ENCODE measurements at regions not wholly inside any gene's neighbourhood (a gene's known extent, or its start where the extent isn't known, plus 50 kb on each side); places are given as distances from the start of the nearest gene placed in this dataset. TPM values are rescaled to one million over a fixed set of nuclear protein-coding genes. Genes with fewer than 3 reads are reported as not detected.

GRCh38 chr2:65500310-65501040 is 68.1 kb upstream of the SPRED2 start:
- FAIRE-seq (no peak), DNase-seq (ENCODE audit: low spot score in 2 of 2) (no peak)

- no peak for FAIRE-seq
Observed at GRCh38 chr2:65499216-65499615, 66.8 kb upstream of the SPRED2 start.

GRCh38 chr2:65498396-65498795 is 66.0 kb upstream of the SPRED2 start:
- no peak for FAIRE-seq
- no peak for DNase-seq (ENCODE audit: low spot score in 2 of 2)

More at GRCh38 chr2:65499216-65499615, 66.8 kb upstream of the SPRED2 start:
- no peak for DNase-seq (ENCODE audit: low spot score in 2 of 2)

- FAIRE-seq (no peak), DNase-seq (ENCODE audit: low spot score in 2 of 2) (no peak)
Observed at GRCh38 chr2:65495251-65495877, 63.0 kb upstream of the SPRED2 start.

GRCh38 chr2:65494078-65494477 is 61.7 kb upstream of the SPRED2 start:
- FAIRE-seq: no peak
- no peak for DNase-seq (ENCODE audit: low spot score in 2 of 2)

- DNase-seq (ENCODE audit: low spot score in 2 of 2) (no peak), FAIRE-seq (no peak)
Observed at GRCh38 chr2:65491381-65491905, 59.0 kb upstream of the SPRED2 start.

- no peak for FAIRE-seq
- no peak for DNase-seq (ENCODE audit: low spot score in 2 of 2)
Observed at GRCh38 chr2:65490222-65490621, 57.8 kb upstream of the SPRED2 start.

- FAIRE-seq: no peak
- DNase-seq (ENCODE audit: low spot score in 2 of 2): no peak
Observed at GRCh38 chr2:65489269-65489668, 56.9 kb upstream of the SPRED2 start.

GRCh38 chr2:65488527-65488926 is 56.1 kb upstream of the SPRED2 start:
- DNase-seq (ENCODE audit: low spot score in 2 of 2) (no peak), FAIRE-seq (no peak)

- DNase-seq (ENCODE audit: low spot score in 2 of 2) (no peak), FAIRE-seq (no peak)
Observed at GRCh38 chr2:65487404-65487803, 55.0 kb upstream of the SPRED2 start.

- DNase-seq (ENCODE audit: low spot score in 2 of 2) (no peak), FAIRE-seq (no peak)
Observed at GRCh38 chr2:65486802-65487201, 54.4 kb upstream of the SPRED2 start.

GRCh38 chr2:65486282-65486681 is 53.9 kb upstream of the SPRED2 start:
- no peak for DNase-seq (ENCODE audit: low spot score in 2 of 2)
- no peak for FAIRE-seq

GRCh38 chr2:65485839-65486238 is 53.4 kb upstream of the SPRED2 start:
- DNase-seq (ENCODE audit: low spot score in 2 of 2): no peak
- FAIRE-seq: no peak

GRCh38 chr2:65483763-65484162 is 51.4 kb upstream of the SPRED2 start:
- FAIRE-seq (no peak), DNase-seq (ENCODE audit: low spot score in 2 of 2) (no peak)

- FAIRE-seq: no peak
- no peak for DNase-seq (ENCODE audit: low spot score in 2 of 2)
Observed at GRCh38 chr2:65482971-65483370, 50.6 kb upstream of the SPRED2 start.

Small RNA genes in the stretch of these regions (small RNA-seq; reads per million reads assigned to genes)
- gene MIR4778 (not detected), gene RN7SL635P (not detected), gene VTRNA2-2P (not detected)
